NT2/D1 (cell line): ENCODE measurements at regions not wholly inside any gene's neighbourhood (a gene's known extent, or its start where the extent isn't known, plus 50 kb on each side); places are given as distances from the start of the nearest gene placed in this dataset.

Experiments used
- SUZ12 ChIP-seq: IDR thresholded peaks from 2 replicates; pipeline ENCODE4 v1.6.1; 2011; ENCODE audit not compliant: insufficient read length, insufficient read depth; ENCODE audit errors: extremely low read depth
- YY1 ChIP-seq: IDR thresholded peaks from 2 replicates; pipeline ENCODE4 v1.6.1; 2011; ENCODE audit not compliant: insufficient read length, insufficient read depth
- ZNF274 ChIP-seq: IDR thresholded peaks from 2 replicates; pipeline ENCODE4 v1.6.1; 2011; ENCODE audit warnings: mild to moderate bottlenecking, low read depth, low read length

DNA sequence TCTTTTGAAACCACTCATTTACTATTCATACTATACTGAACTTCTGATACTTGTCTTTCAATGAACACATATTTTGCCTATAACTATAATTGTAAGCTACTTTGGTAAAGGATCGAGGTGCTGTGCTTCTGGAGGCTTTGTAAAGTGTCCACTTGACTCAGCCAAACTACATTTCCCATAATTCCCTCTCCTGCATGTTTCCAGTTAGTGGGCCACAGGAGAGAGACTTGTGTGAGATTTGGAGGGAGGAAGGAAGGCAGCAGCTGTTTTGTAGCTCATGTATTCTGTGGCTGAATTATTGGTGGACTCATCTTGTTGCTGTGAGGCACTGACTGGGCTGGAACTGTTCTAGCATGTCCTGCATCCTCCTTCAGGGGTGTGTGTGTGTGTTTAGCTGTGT lies 328.8 kb downstream of the ARL6IP6 start:
- TF ChIP-seq ZNF274 (no peak), SUZ12 (no peak), YY1 (no peak)
